Fibroblast of skin of back (primary cell): ENCODE measurements at regions not wholly inside any gene's neighbourhood (a gene's known extent, or its start where the extent isn't known, plus 50 kb on each side); places are given as distances from the start of the nearest gene placed in this dataset.
"Not testable (repeated sequence)": the region's sequence is repeated elsewhere in the genome, so short reads cannot be mapped to it uniquely, and the experiment has no call there.

Source experiments
- DNase-seq: peaks from one replicate; pipeline ENCODE4 v3.0.0-alpha.2; 2013

DNA sequence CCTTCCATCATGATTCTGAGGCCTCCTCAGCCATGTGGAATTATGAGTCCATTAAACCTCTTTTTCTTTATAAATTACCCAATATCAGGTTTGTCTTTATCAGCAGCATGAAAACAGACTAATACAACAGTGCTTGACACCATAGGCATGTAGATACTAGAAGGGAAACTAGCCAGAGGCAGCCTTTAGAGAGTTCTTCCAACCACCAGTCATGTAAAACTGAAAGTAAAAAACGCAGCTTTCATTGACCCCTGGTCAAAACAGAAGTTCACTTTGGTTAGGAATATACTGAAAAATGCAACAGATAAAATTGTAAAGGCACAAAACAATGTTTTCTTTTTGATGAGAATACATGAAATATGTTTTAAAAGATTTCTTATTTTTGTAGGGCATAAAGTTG, 122.8 kb upstream of the L3MBTL4 start:
- no peak for DNase-seq

DNA sequence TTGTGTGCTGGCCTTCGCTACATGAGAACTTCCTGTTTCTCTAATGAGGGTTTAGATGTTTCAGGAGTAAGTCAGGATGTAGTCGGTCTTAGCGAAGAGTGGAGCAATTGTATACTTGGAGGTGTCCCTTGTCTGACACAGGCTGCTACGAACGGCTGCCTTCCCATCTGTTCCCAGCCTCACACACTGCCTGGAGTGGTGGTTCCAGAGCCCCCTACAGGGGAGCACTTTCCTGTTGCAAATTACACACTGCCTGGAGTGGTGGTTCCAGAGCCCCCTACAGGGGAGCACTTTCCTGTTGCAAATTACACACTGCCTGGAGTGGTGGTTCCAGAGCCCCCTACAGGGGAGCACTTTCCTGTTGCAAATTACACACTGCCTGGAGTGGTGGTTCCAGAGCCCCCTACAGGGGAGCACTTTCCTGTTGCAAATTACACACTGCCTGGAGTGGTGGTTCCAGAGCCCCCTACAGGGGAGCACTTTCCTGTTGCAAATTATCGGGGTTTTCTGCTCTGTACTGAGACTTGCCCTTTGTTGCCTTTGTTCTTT, 126.5 kb upstream of the L3MBTL4 start:
- not testable (repeated sequence) for DNase-seq

DNA sequence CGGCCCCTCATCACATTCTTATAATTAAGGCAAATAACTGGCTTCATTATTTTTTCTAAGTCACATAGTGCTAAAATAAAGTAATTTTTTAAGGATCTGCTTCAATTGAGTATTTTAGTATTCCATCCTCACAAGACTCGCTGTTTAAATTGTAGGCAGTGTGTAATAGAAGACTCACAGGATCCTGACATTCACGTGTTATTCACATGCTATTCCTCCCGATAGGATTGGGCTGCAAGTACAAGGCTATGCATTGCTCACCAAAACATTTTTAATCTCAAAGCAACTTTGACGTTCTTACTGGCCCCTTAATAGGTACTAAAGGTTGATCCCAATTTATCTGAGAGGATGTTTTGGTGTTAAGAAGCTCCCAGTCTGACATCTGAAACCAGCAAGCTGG, 127.6 kb upstream of the L3MBTL4 start:
- no peak for DNase-seq

DNA sequence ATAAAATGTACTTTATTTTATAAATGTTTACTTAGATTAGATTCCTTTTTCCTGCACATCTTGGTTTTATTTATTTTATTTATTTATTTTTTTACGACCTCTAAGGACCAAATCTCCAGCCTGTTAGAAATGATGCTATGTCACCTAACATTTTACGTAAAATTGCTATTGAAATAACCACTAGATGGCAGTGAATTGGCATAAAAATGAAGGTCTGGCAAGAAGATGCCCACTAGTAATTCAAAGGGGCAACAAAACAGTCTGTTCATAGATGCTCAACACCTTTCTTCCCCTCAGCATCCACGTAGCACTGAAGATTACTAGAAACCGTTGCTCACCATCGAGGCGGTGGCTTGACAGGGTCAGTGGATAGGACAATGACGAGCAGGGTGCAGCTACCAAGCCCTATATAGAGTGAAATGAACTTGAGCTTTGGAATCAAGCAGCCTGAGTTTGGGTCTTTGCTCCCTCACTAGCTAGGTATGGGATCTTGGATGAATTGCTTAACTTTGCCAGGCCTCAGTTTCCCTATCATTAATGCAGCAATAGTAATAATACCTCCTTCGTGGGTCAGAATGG, 128.7 kb upstream of the L3MBTL4 start:
- DNase-seq: peak; percentile 44

DNA sequence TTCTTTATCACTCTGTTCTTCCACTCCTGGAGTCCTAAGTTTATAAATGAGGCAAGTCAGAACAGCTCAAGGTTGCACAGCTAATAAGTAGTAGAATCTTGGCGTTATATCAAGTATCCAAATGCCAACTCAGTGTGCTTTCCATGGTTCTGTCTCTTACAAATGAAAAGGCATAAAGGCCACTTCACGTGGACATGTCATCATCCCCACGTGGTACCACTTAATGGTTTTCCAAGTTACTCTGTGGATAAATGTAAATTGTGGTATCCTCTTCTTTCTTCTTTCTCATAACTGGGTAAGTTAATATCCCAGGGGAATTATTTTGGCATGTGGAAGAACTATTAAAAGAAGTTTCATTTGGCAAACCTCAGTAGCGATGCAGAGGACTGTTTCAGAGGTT, 131.5 kb upstream of the L3MBTL4 start:
- peak; percentile 9 for DNase-seq

DNA sequence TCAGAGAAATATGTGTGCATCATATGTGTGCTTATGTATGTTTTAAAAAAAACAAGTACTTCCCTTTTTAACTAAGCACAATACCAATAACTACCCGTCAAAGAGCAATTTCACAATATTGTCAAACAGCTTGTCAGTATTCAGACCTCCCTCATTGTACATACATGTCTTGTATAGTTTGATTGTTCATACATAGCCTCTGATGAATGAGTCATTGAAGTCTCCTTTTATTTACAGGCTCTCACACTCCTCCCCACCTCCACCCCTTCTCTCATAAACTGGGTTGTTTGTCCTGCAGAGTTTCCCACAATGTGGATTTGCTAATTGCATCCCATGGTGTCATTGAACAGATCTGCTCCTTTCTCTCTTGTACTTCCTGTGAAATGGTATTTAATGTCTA, 132.8 kb upstream of the L3MBTL4 start:
- no peak for DNase-seq

DNA sequence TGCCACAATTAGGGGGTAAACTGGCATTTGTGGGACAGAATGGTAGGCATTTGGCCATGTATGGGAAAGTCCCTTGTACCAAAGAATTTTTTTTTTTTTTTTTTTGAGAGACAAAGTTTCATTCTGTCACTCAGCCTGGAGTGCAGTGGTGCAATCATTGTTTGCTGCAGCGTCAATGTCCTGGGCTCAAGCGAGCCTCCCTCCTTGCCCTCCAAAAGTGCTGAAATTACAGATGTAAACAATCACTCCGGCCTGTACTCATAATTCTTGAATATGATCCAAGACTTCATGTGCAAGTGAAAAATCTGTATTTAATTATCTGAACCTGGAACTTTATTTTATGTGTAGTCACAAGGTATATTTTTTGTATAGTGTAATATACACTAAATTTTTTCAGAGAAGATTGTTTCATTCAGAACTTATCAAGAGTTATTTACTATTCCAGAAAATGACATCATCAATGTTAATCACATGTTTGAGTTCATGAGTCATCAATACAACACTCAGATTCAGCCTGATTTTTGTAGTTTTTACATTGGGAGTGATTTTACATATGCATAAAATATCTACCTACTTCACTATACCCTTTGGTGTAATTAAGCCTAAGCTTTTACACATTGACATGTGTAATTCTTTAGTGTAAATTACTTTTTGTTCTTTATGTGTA, 138.7 kb upstream of the L3MBTL4 start:
- DNase-seq: no peak

DNA sequence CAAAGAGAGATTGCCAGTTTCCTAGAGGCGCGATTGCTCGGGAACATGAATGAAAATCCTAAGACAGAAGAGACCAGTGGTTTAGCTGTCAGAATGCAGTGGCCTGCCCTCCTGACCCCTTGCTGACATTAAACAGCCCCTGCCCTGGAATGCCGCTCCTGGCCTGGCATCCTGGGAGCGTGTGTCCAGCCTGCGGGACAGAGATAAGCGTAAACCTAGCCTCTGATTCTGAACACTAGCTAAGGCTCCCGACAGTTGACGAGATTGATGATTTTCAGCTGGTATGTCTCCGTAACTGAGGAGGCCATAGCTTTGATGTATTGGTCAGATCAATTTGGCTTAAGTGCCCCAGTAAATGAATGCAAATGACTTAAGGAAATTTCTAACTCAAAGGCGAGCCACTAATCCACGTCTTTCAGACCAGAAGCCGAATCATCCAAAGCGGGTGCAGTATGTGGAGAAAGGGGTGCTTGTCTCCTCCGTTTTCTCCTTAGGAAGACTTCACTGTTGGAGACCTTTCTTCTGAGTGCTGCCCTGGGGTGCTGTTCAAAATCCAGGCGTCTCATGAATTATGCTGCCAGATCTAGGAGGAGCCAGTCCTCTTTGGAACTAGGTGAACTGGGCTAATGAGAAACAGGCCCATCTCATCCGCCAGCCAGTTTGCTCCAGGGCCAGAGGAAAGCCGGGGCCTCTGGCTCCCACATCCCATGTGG, 142.5 kb upstream of the L3MBTL4 start:
- DNase-seq: no peak

DNA sequence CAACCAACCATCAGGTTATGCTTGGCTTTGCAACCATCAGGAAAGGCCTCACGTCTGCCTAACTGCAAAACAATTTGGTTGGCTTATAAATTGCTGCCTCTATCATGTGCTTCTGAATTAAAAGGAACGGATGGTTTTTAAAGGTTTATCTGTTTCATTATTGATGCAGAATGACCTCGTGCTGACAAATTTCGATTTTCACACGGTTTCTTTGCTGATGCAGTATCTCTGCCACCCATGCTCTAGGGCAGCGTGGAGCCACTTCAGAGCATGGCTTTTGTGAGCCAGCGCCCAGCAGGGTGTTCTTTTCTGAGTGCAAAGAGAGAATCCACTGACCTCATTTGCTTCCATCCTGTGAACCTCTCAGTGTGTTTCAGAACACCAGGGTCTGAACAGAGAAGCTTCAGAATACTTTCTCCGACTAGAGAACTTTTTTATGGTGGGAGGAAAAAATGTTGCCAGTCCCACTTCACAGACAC, 143.1 kb upstream of the L3MBTL4 start:
- no peak for DNase-seq

DNA sequence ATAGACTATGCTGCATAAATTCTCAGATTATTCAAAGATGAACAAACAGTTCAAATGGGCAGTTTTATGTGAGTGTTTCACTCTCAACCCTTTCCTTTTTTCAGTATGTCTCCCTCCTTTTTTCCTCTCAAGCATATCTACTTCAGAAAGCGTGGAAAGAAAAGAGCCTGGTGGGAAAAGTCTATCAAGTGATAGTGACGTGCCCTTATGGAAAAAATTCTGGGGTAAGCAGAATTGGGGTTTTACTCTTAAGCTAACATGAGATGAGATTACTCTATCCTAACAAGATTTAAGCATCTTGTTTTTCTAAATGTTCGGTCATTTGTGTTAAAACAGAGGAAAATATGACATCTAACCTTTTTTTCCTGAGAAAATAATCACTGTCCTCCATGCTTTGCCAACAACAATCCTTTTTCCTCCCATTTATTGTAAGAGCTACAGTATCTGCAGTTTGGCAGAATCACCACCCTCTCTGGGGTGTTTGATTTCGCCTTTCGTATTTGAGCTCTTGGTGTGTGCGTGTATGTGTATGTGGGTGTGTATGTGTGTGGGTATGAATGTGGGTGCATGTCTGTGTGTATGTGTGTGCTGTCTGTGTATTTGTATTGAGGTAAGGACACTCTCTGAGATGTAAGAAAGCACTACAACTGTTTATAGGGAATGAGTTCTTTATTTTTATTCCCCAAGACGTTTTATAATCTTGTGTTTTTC, 143.9 kb upstream of the L3MBTL4 start:
- no peak for DNase-seq

DNA sequence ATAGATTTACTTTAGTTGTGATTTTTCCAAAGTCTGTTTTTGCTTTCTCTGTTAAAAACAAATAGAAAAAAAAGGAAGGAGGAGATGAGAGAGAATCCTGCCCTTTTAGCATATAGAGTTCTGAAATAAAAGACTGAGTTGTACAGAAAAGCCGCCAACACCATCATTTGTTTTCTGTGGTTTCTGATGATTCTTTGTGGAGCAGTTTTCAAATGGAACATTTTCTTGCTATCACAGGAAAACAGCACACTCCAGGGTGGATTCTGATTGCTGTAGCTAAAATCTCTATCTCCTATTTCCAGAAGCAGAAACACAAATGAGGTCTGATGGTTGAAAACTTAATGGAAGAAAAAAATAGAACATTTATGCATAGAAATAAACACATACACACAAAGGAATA, 144.6 kb upstream of the L3MBTL4 start:
- DNase-seq: no peak

DNA sequence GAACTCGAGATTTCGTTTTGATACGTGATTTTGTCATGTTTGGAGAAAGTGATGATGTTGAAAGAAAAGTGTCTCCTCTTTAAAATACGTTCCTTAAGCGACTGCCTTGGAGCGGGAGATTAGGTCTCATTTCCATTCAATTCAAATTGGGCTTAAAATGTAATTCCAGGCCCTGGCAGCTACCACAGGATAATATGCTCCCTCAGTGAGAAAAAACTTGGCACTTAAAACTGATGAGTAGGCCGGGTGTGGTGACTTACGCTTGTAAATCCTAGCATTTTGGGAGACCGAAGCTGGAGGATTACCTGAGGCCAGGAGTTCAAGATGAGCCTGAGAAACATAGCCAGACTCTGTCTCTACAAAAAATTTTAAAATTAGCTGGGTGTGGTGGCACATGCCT, 146.3 kb upstream of the L3MBTL4 start:
- no peak for DNase-seq

DNA sequence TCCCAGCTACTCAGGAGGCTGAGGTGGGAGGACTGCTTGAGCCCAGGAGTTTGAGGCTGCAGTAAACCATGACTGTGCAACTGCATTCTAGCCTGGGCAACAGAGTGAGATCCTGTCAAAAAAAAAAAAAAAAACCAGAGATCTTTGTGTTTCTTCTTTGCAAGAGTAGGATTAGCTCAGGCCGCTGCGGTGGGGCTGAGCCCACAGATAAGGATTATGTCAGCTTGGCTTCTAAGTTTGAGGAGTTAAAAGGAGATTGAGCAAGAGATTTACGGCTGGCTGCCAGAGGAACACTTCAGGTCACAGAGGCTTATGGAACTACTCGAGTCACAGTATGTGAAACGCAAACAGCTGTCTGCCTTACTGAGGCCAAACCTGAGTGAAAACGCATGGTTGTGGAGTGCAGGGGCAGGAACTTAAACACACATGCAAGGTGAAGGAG, 146.7 kb upstream of the L3MBTL4 start:
- no peak for DNase-seq

DNA sequence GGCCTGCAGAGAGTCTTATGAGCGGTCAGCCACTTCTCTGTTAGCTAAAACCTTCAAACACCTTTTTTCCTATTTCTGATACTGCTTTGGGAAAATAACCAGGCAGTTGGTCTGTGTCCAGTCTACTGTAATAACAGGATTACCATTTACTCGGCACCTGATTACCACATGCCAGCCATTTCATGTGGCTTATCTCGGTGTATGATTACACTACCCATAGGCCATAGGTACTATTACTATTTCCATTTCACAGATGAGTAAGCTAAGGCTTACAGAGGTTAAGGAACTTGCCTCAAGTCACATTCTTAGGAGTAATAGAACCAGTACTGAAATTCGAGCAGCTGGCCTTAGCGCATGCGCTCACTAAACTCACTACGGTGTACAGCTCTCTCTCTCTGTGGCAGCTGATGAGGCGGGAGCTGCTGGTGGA, 147.2 kb upstream of the L3MBTL4 start:
- no peak for DNase-seq

DNA sequence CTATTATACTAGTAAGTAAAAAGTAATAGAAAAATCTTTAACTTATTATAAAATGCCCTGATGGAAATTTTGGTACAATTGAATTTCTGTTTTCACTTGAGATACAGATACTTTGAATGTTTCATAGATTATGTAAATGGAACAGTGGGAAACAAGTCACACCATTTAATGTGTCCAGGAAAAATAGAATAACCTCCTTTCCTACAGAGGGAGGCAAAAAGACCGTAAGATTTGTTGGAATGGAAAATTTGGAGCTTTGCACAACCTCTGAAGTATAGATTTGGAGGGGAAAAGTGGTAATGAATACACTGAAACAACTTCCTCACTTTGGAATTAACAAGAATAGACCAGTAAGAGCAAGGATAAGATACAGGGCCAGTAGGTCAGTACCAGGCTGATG, 149.2 kb upstream of the L3MBTL4 start:
- no peak for DNase-seq

DNA sequence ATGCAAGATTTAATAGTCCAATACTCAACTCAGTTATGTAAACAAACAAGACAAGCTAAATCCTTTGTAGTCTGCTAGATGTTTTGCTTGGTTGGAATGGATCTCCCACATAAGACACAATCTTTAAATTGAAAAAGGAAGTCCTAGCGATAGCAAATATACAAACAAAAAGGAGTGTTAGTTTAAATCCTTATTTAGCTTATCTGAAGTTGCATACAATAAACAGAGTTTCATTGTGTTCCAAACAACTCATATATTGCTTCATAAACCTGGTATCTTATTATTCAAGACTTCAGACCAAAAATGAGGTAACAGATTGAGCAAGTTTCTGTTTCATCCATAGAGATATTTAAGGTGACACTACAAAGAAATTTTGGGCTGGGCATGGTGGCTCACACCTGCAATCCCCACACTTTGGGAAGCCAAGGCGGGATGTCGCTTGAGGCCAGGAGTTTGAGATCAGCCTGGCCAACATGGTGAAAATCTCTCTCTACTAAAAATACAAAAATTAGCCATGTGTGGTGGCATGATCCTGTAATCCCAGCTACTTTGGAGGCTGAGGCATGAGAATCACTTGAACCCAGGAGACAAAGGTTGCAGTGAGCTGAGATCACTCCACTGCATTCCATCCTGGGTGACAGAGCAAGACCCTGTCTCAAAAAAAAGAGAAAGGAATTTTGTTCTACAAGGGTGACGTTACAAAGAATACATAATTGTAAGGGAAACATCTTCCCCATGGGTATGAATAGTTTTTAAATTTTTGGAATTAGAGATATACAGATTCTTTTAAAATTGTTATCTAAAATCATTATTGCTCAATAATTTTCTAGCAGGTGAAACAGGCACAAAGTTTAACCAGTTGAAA, 150.5 kb upstream of the L3MBTL4 start:
- DNase-seq: no peak

DNA sequence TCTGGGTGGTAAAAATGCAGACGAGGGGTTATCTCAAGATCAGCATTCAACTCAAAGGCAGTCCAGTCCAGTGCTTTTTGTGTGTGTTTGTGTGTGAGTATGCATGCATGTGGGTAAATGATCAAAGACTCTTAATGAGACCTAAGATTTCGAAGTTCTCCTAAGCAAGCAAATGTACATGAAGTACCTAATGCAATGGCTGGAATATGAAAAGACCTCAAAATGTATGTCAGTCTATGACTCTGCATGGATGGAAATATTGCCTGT, 151.0 kb upstream of the L3MBTL4 start:
- DNase-seq: no peak

DNA sequence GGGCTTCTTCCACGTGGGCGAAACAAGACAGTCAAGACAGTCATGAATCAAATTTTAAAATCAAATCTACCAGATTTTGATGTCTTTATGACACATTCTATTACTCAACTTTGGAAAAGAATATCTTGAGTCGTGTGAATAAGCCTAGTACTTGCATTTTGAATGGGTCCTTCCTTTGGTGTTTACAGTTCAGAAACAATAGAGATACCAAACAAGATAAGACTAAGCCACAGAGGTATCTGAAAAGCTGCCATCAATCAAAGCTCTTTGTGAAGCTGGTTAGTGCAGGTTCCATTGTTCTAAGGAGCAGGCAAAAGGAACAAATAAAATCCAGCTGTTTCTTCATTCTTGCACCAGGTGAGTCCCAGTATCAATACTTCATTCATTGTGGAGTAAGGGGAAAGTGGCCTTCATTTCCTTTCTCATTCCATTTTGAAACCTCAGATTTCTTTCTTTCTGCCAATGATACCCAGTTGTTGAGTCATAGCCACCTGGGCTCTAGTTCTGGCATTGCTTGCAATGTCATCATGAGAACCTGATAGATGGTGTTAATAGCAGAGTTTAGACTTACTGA, 151.7 kb upstream of the L3MBTL4 start:
- DNase-seq: no peak

DNA sequence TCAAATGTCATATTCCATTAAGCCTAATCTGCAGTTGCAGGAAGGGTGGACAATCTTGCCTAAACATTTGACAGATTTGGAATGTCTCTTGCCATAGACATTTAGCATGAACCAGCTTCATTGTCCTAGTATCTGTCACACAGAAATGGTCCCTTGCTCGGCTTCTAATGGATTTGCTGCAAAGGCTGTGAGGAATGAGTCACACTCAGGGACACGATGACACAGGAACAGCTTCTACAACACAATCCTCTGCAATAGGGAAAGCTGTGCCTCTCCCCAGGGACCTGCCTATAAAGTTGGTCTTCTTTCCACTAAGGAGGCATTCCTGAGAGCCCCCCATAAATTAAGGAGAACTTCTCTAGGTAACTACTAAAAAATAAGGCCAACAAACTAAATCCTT, 155.1 kb upstream of the L3MBTL4 start:
- DNase-seq: peak; percentile 38

DNA sequence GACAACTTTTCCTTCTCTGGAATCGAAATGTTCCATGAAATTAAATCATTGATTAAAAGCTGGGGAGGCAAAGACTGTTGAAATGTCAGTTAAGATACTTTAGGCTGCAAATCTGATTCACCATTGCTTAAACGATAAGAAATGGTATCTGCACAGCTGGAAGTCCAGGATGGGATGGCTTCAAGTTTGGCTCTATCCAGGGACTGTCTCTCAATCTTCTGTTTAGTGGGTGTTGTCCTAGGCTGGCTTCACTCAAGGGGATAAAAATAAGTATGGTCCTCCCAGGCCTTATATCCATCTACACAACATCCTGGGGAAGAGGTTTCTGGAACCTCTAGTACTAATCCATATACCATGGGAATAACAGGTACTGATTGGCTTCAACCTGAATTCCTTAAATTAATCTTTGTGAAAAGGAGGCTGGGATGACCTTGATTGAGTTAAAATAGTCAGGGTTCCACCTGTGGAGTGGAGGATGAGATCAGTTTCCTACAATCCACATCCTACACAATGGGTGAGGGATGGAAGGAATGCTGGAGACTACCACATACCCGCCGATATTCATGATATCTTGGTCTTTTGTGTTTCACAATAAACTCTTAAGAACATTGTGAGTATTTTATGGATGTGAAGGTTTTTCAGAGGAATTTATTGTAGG, 156.0 kb upstream of the L3MBTL4 start:
- DNase-seq: no peak

DNA sequence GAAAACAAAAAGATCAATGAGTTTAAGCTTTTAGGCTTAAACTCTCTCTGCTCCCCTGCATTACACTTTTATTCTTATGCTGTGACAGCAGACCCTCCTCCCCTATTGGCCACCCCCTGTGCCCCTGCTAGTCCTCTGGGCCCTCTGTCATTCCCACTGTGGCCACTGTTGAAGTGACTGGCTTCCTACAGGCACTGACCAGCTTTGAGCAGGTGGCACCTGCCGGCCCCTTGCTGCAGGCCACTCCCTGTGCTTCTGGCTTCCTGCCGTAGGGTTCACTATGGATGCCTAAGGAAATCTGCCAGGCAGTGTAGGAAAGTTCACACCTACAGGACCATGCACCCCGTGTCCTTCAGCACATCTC, 156.5 kb upstream of the L3MBTL4 start:
- no peak for DNase-seq
